Kidney (tissue), 13 donors: ENCODE measurements at regions not wholly inside any gene's neighbourhood (a gene's known extent, or its start where the extent isn't known, plus 50 kb on each side); places are given as distances from the start of the nearest gene placed in this dataset.

Source experiments
- DNase-seq, 5 donors: peaks; one replicate each; pipeline ENCODE4 v3.0.0-alpha.2; 2013 to 2020
- FAIRE-seq: peaks from 2 replicates; lab custom pipeline; 2012; peaks lifted over from hg19 to GRCh38; lab: Jason Lieb, UNC
- H3K27ac ChIP-seq, 2 donors: one replicate each; pipeline ENCODE4 v1.7.0; 2013; ENCODE audit warnings: low read depth in 2 of 2, low read length in 2 of 2, inconsistent platforms in 1 of 2
- H3K27me3 ChIP-seq: one replicate; pipeline ENCODE4 v1.7.1; 2013; ENCODE audit warnings: low read length, inconsistent platforms; ENCODE audit not compliant: control insufficient read depth, insufficient read depth
- H3K36me3 ChIP-seq, 3 donors: one replicate each; pipeline versions ENCODE4 v1.7.0 to v1.7.1; 2013; ENCODE audit warnings: low read length in 3 of 3, control low read depth in 1 of 3, inconsistent platforms in 1 of 3; ENCODE audit not compliant: insufficient read depth in 3 of 3, control insufficient read depth in 2 of 3
- H3K4me1 ChIP-seq, 3 donors: one replicate each; pipeline versions ENCODE4 v1.7.0 to v1.7.1; 2013; ENCODE audit warnings: low read length in 3 of 3, inconsistent platforms in 1 of 3, low read depth in 1 of 3; ENCODE audit not compliant: control insufficient read depth in 2 of 3, insufficient read depth in 2 of 3
- H3K4me3 ChIP-seq, 3 donors: one replicate each; pipeline versions ENCODE4 v1.7.0 to v1.8.1; 2013; ENCODE audit warnings: low read length in 3 of 3, control low read depth in 1 of 3, inconsistent platforms in 1 of 3
- H3K9ac ChIP-seq, 3 donors: one replicate each; pipeline versions ENCODE4 v1.7.0 to v1.7.1; 2013; ENCODE audit warnings: low read length in 3 of 3, control low read depth in 1 of 3, inconsistent platforms in 1 of 3
- H3K9me3 ChIP-seq, 3 donors: one replicate each; pipeline versions ENCODE4 v1.7.0 to v1.7.1; 2013; ENCODE audit warnings: low read length in 3 of 3, control low read depth in 1 of 3, inconsistent platforms in 1 of 3; ENCODE audit not compliant: control insufficient read depth in 2 of 3, insufficient read depth in 1 of 3
- intact Hi-C: fragments of 100-400 bp; cut with DNase I; formaldehyde crosslinking; loops from one replicate; pipeline ENCODE4 v1.11.1; 2022
- TF ChIP-seq, protein P1 (sequence below): IDR thresholded peaks from 3 replicates; pipeline ENCODE4 v1.5.1; 2012; ENCODE audit warnings: mild to moderate bottlenecking, moderate library complexity, borderline replicate concordance; ENCODE audit not compliant: insufficient read depth; ENCODE audit errors: extremely low read depth
- donor health status: control.
- donor health status: control.
- donor health status: control.
- donor health status: control.
- donor health status: control.
- donor health status: DM: yes; HTN: yes; CAD: no.
- donor health status: Normal renal cell carcinoma (clear cell type).

DNA sequence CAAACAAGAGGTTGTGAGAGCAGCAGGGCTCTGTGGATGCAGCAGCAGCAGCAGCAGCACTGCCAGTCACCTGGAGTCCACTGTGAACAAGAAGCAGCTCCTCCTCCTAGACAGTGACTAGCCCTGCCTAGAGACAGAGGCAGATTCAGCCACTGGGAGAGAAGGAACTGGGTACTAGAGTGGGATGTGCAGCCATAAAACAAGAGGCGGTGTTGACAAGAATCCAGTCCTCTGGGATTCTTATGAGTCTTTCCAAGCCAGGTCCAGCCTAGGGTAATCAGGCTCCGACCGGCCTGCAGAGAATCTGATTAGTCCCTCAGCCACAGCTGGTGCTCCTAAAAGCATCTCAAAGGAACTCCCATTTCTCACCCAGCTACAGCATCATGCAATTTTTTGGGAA is 83.9 kb upstream of the USP47 start:
- Histone ChIP-seq H3K9ac (no peak overlapping the region), H3K36me3 (no peaks in the 10 kb centered on the region), H3K9me3 (no peaks in the 10 kb centered on the region), H3K27ac (no peak overlapping the region), H3K4me3 (no peak overlapping the region), H3K4me1 (no peaks in the 10 kb centered on the region), H3K27me3 (no peaks in the 10 kb centered on the region)
- DNase-seq (peak in 1 of 5 donors; percentile 30), FAIRE-seq (no peak)
- intact Hi-C loops, result no loop called here
- TF ChIP-seq, protein P1, sequence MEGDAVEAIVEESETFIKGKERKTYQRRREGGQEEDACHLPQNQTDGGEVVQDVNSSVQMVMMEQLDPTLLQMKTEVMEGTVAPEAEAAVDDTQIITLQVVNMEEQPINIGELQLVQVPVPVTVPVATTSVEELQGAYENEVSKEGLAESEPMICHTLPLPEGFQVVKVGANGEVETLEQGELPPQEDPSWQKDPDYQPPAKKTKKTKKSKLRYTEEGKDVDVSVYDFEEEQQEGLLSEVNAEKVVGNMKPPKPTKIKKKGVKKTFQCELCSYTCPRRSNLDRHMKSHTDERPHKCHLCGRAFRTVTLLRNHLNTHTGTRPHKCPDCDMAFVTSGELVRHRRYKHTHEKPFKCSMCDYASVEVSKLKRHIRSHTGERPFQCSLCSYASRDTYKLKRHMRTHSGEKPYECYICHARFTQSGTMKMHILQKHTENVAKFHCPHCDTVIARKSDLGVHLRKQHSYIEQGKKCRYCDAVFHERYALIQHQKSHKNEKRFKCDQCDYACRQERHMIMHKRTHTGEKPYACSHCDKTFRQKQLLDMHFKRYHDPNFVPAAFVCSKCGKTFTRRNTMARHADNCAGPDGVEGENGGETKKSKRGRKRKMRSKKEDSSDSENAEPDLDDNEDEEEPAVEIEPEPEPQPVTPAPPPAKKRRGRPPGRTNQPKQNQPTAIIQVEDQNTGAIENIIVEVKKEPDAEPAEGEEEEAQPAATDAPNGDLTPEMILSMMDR, result no peak

DNA sequence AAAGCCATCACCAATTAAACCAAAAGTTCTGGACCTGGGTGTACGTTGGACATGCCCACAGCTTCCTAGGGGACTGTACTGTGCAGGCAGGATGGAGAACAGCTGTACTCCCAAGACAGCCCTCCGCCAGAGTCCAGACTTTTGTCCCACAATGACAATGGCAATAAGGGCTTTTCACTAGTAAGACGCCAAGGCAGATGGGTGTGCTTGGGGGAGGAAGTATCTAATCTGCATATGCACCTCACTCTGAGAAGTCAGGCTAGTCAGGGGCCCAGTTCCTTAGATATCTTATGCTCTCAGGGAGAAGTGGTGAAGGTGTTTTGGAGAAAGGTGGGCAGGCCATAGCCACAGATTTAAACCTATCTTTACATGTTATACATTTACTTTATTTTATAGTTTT is 85.1 kb upstream of the USP47 start:
- Histone ChIP-seq H3K27me3 (no peaks in the 10 kb centered on the region), H3K9ac (no peak overlapping the region), H3K36me3 (no peaks in the 10 kb centered on the region), H3K9me3 (no peaks in the 10 kb centered on the region), H3K4me1 (no peaks in the 10 kb centered on the region), H3K27ac (no peak overlapping the region), H3K4me3 (no peak overlapping the region)
- DNase-seq (no peak), FAIRE-seq (no peak)
- TF ChIP-seq, protein P1, result no peak
- intact Hi-C loops, result no loop called here

DNA sequence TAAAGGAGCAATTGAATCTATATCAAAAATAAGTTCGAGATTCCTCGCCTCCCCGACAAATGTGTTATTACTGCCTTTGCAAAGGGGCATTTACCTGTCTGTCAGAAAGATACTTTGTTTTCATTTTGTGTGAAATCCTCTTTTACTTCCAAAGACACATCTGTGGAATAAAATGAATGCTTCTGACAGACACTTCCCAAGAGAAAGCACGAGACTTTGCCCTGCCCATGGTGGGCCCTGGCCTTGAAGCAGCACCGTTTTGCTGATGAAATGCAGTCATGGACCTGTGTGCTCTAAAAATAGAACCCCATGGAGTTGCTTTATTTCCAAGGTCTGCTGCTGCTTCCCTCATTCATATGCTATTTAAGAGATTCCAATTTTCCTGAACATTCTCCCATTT is 85.9 kb upstream of the USP47 start:
- FAIRE-seq, result no peak

More for the DNA sequence above, 85.9 kb upstream of the USP47 start:
- TF ChIP-seq, protein P1, result no peak
- H3K27me3 ChIP-seq, result no peaks in the 10 kb centered on the region
- no peaks in the 10 kb centered on the region for H3K36me3 ChIP-seq
- intact Hi-C loops, result no loop called here
- H3K9me3 ChIP-seq, result no peaks in the 10 kb centered on the region
- H3K4me1 ChIP-seq, result no peaks in the 10 kb centered on the region
- no peak overlapping the region for H3K27ac ChIP-seq
- no peak overlapping the region for H3K9ac ChIP-seq
- no peak for DNase-seq
- H3K4me3 ChIP-seq, result no peak overlapping the region
